ENCODE measurements at regions not wholly inside any gene's neighbourhood (a gene's known extent, or its start where the extent isn't known, plus 50 kb on each side); places are given as distances from the start of the nearest gene placed in this dataset.

GRCh38 chr5:92371171-92371888 lies 988.2 kb upstream of the ARRDC3 start:
- POLR2A ChIA-PET, result no interaction called here
- H3K4me1 ChIP-seq (ENCODE audit: control insufficient read depth, insufficient read depth, low read length), result no peaks in the 10 kb centered on the region
- no peak for TF ChIP-seq CTCF (IDR thresholded peaks at IDR 0.05)
- TF ChIP-seq SIN3A (IDR thresholded peaks at IDR 0.05; ENCODE audit: borderline replicate concordance, insufficient read depth, low read depth, low read length), result no peak
- TF ChIP-seq REST (IDR thresholded peaks at IDR 0.05; ENCODE audit: insufficient read depth in 1 of 2, low read depth in 2 of 2, low read length in 1 of 2), result no peak
- no peak for TF ChIP-seq TCF7L2 (IDR thresholded peaks at IDR 0.05; ENCODE audit: low read depth, low read length)
- no peak for TF ChIP-seq POLR2AphosphoS5 (IDR thresholded peaks at IDR 0.05; ENCODE audit: low read depth, low read length)
- in situ Hi-C loops (cut with HindIII; ENCODE audit: low pct_unique_long_range_greater_than_20kb, low sequenced_read_pairs), result no loop called here
- no peak for ATAC-seq
- peaks cover 15% of the 10 kb centered on the region; the same call in 1 of the 2 replicates for H3K9me3 ChIP-seq (ENCODE audit: control insufficient read depth, insufficient read depth, low read depth, low read length)
- H3K27ac ChIP-seq (ENCODE audit: low read length), result peak overlapping the region; percentile 51; the same call in 1 of the 2 replicates
- no TSS peak for BruUV-seq (replicated peaks)
- CTCF ChIA-PET, result no interaction called here
- H3K4me3 ChIP-seq (ENCODE audit: low read depth in 2 of 2, low read length in 2 of 2), result no peak overlapping the region
- H3K27me3 ChIP-seq (ENCODE audit: control insufficient read depth, insufficient read depth, low read length), result no peaks in the 10 kb centered on the region
- intact Hi-C loops (cut with micrococcal nuclease; ENCODE audit: unreplicated experiment), result no loop called here
- H3K36me3 ChIP-seq (ENCODE audit: control insufficient read depth, insufficient read depth, low read length), result no peaks in the 10 kb centered on the region
- DNase-seq (ENCODE audit: low read depth, low spot score), result no peak

GRCh38 chr5:92370032-92370431 lies 986.9 kb upstream of the ARRDC3 start:
- in situ Hi-C loops (cut with HindIII; ENCODE audit: low pct_unique_long_range_greater_than_20kb, low sequenced_read_pairs), result no loop called here
- Histone ChIP-seq H3K9me3 (ENCODE audit: control insufficient read depth, insufficient read depth, low read depth, low read length) (peaks cover 12% of the 10 kb centered on the region; the same call in 1 of the 2 replicates), H3K4me1 (ENCODE audit: control insufficient read depth, insufficient read depth, low read length) (no peaks in the 10 kb centered on the region), H3K27ac (ENCODE audit: low read length) (peak overlapping the region; percentile 39; the same call in 1 of the 2 replicates), H3K4me3 (ENCODE audit: low read depth in 2 of 2, low read length in 2 of 2) (no peak overlapping the region), H3K27me3 (ENCODE audit: control insufficient read depth, insufficient read depth, low read length) (no peaks in the 10 kb centered on the region), H3K36me3 (ENCODE audit: control insufficient read depth, insufficient read depth, low read length) (no peaks in the 10 kb centered on the region)
- TF ChIP-seq TCF7L2 (IDR thresholded peaks at IDR 0.05; ENCODE audit: low read depth, low read length), result no peak
- no peak for TF ChIP-seq POLR2AphosphoS5 (IDR thresholded peaks at IDR 0.05; ENCODE audit: low read depth, low read length)
- TF ChIP-seq REST (IDR thresholded peaks at IDR 0.05; ENCODE audit: insufficient read depth in 1 of 2, low read depth in 2 of 2, low read length in 1 of 2), result no peak
- no peak for TF ChIP-seq CTCF (IDR thresholded peaks at IDR 0.05)
- TF ChIP-seq SIN3A (IDR thresholded peaks at IDR 0.05; ENCODE audit: borderline replicate concordance, insufficient read depth, low read depth, low read length), result no peak
- DNase-seq (ENCODE audit: low read depth, low spot score), result no peak
- intact Hi-C loops (cut with micrococcal nuclease; ENCODE audit: unreplicated experiment), result no loop called here
- no TSS peak for BruUV-seq (replicated peaks)
- ChIA-PET CTCF (no interaction called here), POLR2A (no interaction called here)
- ATAC-seq, result no peak
